GM13976 (cell line): ENCODE measurements at regions not wholly inside any gene's neighbourhood (a gene's known extent, or its start where the extent isn't known, plus 50 kb on each side); places are given as distances from the start of the nearest gene placed in this dataset.

ENCODE experiments used
- DNase-seq: peaks from one replicate; pipeline ENCODE4 v3.0.0; 2012; ENCODE audit warnings: low spot score
- in situ Hi-C: fragments of 300-500 bp; cut with MboI; formaldehyde crosslinking; loops from one replicate; pipeline ENCODE4 v1.12.0; 2022; ENCODE audit warnings: low sequenced_read_pairs, mixed read lengths, inconsistent platforms; ENCODE audit not compliant: unreplicated experiment
- TF ChIP-seq, protein P1 (sequence below): IDR thresholded peaks from 2 replicates; pipeline ENCODE4 v1.5.1; 2012; ENCODE audit warnings: borderline replicate concordance, mild to moderate bottlenecking; ENCODE audit not compliant: insufficient read depth; ENCODE audit errors: extremely low read depth, missing control alignments, control extremely low read depth

DNA sequence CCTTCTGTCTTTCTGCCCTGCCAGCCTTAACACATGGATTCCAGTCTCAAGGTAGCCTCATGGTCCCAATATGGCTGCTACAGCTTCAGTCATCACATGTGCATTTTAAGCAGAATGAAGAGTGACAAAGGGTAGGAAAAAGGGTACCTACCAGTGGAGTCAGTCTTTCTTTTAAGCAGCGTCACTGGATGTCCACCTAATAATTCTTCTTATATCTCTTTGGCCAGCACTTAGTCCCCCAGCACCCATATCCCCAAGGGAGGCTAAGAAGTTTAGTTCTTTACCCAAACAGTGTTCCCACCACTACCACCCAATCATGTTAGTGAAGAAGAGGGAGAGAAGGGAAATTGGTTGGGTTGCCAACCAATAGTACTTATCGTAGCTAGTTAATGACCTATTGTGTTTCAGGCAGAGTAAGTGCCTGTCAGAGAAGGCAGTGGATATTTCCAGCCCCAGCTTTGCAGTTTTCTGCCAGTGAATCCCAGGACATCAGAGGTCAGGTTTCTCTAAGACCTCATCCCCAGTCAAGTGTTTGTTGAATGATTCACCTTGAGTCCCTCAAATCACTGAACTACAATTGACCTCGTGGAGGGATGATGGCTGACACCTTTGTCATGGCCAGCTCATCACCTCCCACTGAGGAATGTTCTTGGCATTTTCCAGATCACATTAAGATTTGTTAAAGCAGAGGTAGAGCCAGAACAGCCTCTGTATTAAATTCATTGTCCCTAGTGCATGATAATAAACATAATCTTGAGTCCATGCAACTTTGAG lies 250.9 kb upstream of the CRY1 start:
- in situ Hi-C loops: no loop called here
- DNase-seq: no peak
- TF ChIP-seq, protein P1, sequence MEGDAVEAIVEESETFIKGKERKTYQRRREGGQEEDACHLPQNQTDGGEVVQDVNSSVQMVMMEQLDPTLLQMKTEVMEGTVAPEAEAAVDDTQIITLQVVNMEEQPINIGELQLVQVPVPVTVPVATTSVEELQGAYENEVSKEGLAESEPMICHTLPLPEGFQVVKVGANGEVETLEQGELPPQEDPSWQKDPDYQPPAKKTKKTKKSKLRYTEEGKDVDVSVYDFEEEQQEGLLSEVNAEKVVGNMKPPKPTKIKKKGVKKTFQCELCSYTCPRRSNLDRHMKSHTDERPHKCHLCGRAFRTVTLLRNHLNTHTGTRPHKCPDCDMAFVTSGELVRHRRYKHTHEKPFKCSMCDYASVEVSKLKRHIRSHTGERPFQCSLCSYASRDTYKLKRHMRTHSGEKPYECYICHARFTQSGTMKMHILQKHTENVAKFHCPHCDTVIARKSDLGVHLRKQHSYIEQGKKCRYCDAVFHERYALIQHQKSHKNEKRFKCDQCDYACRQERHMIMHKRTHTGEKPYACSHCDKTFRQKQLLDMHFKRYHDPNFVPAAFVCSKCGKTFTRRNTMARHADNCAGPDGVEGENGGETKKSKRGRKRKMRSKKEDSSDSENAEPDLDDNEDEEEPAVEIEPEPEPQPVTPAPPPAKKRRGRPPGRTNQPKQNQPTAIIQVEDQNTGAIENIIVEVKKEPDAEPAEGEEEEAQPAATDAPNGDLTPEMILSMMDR: no peak

DNA sequence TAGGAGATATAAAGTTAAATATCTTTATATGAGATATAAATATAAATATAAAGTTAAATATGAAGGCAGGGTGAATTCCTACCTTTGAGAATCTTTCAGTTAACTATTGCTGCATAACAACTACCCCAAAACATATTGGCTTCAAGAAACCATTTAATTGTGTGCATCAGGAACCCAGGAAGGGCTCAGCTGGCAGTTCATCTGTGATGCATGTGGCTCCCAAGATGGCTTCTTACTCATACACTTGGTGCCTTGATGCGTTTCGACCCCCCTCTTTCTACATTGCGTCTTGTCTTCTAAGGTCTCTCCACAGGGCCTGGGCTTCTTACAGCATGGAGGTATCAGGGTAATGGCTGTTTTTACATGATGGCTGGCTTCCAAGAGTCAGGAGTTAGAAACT lies 253.9 kb upstream of the CRY1 start:
- TF ChIP-seq, protein P1: no peak
- DNase-seq: no peak
- in situ Hi-C loops: no loop called here

DNA sequence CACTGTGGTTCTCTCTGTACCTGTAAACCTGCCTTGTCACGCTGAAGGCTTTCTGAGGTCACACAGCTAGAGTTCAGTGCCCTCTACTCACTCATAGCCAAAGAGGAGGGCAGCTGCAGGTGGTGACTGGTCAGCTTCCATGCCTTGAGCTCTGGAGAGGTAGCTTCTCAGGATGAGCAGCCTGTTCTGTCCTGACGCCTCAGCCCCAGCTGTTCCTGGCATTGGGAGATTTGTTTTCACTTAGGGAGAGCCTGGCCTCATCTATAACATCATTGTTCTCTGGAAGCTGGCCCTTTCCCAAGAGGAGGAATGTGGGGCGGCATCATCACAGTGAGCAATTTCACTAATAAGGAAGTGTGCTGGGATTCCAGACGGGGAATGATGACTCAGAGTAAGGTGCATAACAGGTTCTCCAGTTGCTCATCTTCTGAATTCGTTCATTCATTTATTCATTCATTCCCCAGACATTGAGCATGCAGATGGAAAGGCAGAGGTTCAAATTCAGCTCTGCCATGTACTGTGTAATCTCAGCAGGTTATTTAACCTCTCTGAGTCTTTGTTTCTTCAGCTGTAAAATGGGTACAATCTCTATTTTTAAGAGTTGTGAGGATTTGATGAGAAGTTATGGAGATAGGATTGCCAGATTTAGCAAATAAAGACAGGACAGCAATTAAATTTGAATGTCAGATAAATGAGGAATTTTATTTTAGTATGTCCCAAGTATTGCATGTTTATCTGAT lies 255.8 kb upstream of the CRY1 start:
- in situ Hi-C loops: no loop called here
- DNase-seq: no peak
- TF ChIP-seq, protein P1: no peak

DNA sequence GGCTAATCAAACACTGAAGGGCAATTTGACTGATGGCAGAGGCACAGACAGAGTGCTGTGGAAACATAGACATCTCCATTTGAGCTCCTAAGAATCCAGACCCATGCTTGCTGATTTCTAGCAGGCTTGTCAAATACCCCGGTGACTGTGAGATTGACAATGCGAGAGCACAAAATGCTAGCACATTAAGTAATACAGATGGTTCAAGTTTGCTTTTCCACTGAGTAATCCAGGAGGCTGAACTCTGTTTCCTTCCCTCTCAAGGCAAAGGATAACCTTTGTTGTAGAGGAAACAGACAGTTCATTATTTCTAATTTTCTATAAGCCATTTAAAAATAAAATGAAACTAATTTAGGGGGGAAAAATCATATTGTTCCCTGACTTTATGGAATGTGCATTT lies 256.5 kb upstream of the CRY1 start:
- TF ChIP-seq, protein P1: no peak
- in situ Hi-C loops: no loop called here
- no peak for DNase-seq

DNA sequence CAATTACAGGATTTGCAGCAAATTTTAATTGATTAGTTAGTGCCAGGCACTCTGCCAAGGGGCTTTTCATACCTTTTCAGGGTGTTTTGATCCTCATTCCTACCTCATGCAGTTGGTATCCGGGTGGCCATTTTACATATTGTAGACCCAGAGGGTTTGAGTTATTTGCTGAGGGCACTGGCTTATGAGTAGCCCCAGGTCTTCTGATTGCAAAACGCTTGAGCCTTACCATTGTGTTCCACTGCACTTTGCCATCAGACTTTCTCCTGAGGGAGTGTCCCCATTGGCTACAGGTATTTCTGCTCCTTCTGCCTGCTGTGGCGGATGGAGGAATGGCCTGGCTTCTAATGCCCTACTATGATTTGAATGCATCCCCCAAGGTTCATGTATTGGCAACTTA lies 257.8 kb upstream of the CRY1 start:
- in situ Hi-C loops: no loop called here
- no peak for DNase-seq
- TF ChIP-seq, protein P1: no peak

DNA sequence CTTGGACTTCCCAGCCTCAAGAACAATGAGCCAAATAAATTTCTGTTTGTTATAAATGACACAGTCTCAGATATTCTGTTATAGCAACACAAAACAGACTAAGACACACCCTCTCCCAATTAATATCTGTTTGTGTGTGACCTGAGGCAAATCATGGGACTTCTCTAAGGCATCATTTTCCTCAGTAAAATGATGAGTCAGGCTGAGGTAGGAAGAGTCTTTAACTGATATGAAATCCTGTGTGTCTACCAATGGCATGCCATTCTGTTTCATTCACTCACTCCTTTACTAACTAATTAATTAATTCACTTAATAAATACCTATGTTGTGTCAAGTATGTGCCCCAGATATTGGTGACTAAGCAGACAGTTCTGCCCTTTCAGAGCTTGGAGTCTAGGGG lies 258.4 kb upstream of the CRY1 start:
- DNase-seq: no peak
- in situ Hi-C loops: no loop called here
- TF ChIP-seq, protein P1: no peak
